Esophagus squamous epithelium (tissue), 5 donors: ENCODE measurements at regions not wholly inside any gene's neighbourhood (a gene's known extent, or its start where the extent isn't known, plus 50 kb on each side); places are given as distances from the start of the nearest gene placed in this dataset.

Experiments used
- DNase-seq: peaks from one replicate; lab custom pipeline; 2025; lab: John Stamatoyannopoulos, UW
- H3K27ac ChIP-seq, 4 donors: fragments of 200-600 bp; sonication (generic); one replicate each; pipeline ENCODE4 v1.5.1; 2016 to 2019; ENCODE audit warnings: mild to moderate bottlenecking in 1 of 4
- H3K27me3 ChIP-seq, 4 donors: fragments of 200-600 bp; sonication (generic); 1 replicate in 3 of 4; 2 replicates in 1 of 4; pipeline versions ENCODE4 v1.5.1 to v1.6.0; 2017 to 2021; ENCODE audit warnings: antibody characterized with exemption in 1 of 4
- H3K36me3 ChIP-seq, 3 donors: fragments of 200-600 bp; sonication (generic); one replicate each; pipeline ENCODE4 v1.5.1; 2016 to 2019
- H3K4me1 ChIP-seq, 3 donors: fragments of 200-600 bp; sonication (generic); one replicate each; pipeline ENCODE4 v1.5.1; 2017 to 2019
- H3K4me3 ChIP-seq, 4 donors: fragments of 200-600 bp; sonication (generic); 1 replicate in 3 of 4; 2 replicates in 1 of 4; pipeline ENCODE4 v1.5.1; 2016 to 2019; ENCODE audit warnings: mild to moderate bottlenecking in 2 of 4, moderate library complexity in 1 of 4
- H3K9me3 ChIP-seq, 3 donors: fragments of 200-600 bp; sonication (generic); one replicate each; pipeline ENCODE4 v1.5.1; 2016 to 2019
- POLR2A ChIP-seq, 4 donors: fragments of 450-650 bp; IDR thresholded peaks; one replicate each; pipeline ENCODE4 v1.6.1; 2017; ENCODE audit warnings: antibody characterized with exemption in 4 of 4, mild to moderate bottlenecking in 4 of 4, moderate library complexity in 3 of 4
- WGBS, 2 donors: methylation state at CpG; one replicate each; pipeline ENCODE4 v1.1.5; 2018; 5-methylcytosine and 5-hydroxymethylcytosine counted together
- intact Hi-C: fragments of 100-400 bp; cut with DNase I; formaldehyde crosslinking; loops from one replicate; pipeline ENCODE4 v1.15.0; 2022
- TF ChIP-seq, protein P1 (sequence below), 6 experiments: fragments of 450-650 bp in 4 of 6; fragments of 200-600 bp in 2 of 6; sonication (generic) in 2 of 6; IDR thresholded peaks; one replicate each; pipeline ENCODE4 v1.5.1; 2016 to 2019; ENCODE audit warnings: antibody characterized with exemption in 6 of 6, mild to moderate bottlenecking in 4 of 6, moderate library complexity in 4 of 6
- donor health status: DM: yes; HTN: yes; CAD: no.

DNA sequence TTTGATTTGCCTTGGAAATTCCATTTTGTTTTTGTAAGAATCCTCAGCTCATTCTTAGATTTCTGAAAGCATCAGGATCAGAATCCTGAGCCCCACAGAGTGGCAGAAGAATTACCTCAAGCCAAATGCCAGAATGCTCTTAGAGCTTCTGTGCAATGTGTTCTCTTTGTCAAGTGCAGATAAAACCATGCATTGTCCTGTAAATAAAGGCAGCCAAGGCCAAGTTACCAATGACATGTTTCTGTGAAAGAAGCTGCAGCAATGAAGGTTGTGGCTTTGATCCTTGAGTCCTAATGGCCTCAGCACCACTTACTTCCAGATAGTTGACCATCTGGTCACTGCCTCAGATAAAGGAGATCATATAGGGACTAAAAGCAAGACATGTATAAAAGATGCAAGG lies 343.3 kb upstream of the AKR1E2 start:
- H3K27ac ChIP-seq: no peak overlapping the region
- H3K36me3 ChIP-seq: no peaks in the 10 kb centered on the region
- no peak for DNase-seq
- H3K9me3 ChIP-seq: no peaks in the 10 kb centered on the region
- no peaks in the 10 kb centered on the region for H3K27me3 ChIP-seq
- intact Hi-C loops: no loop called here
- H3K4me1 ChIP-seq: no peaks in the 10 kb centered on the region
- TF ChIP-seq, protein P1, sequence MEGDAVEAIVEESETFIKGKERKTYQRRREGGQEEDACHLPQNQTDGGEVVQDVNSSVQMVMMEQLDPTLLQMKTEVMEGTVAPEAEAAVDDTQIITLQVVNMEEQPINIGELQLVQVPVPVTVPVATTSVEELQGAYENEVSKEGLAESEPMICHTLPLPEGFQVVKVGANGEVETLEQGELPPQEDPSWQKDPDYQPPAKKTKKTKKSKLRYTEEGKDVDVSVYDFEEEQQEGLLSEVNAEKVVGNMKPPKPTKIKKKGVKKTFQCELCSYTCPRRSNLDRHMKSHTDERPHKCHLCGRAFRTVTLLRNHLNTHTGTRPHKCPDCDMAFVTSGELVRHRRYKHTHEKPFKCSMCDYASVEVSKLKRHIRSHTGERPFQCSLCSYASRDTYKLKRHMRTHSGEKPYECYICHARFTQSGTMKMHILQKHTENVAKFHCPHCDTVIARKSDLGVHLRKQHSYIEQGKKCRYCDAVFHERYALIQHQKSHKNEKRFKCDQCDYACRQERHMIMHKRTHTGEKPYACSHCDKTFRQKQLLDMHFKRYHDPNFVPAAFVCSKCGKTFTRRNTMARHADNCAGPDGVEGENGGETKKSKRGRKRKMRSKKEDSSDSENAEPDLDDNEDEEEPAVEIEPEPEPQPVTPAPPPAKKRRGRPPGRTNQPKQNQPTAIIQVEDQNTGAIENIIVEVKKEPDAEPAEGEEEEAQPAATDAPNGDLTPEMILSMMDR (IDR thresholded peaks at IDR 0.05): no peak
- no peak overlapping the region for H3K4me3 ChIP-seq

DNA sequence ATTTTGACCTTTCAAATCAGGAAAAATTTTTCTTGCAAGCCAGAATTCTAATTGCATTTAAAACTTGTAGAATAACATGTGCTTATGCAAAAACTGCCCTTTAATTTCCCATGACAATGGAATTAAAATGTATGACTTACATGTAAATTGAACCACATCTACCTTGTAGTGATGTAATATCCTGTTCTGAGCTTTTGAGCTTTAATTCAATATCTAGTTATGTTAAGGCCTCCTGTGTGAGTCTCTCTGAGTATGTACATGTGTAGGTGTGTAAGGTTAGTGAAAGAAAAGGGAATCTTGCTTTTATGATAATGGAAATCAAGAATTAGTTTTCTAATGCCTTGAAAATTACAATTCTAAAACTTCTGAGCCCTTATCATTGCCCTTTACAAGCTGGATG lies 344.8 kb upstream of the AKR1E2 start:
- TF ChIP-seq POLR2A (IDR thresholded peaks at IDR 0.05): no peak
- TF ChIP-seq, protein P1 (IDR thresholded peaks at IDR 0.05): no peak
- DNase-seq: no peak

DNA sequence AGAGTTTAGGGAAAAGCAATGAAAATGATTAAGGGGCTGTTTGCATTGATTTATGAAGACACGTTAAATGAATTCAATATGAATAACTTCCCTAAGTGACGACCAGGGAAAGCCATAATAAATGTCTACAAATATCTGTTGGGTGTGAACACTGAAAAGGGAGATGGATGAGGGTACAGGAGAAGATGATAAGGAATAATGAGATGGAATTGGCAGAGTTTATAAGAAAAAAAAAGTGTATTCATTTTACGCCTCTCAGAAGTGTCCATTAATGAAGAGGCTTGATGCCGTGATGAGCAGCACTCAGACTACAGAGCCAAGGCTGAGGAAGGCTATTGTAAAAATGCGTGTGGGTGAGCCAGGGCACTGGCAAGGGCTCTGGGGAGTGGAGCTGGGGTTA lies 346.7 kb upstream of the AKR1E2 start:
- H3K9me3 ChIP-seq: no peaks in the 10 kb centered on the region
- intact Hi-C loops: no loop called here
- 82 to 87% methylated on average over 5 of the region's 5 CpGs for WGBS, 2 donors
- H3K4me1 ChIP-seq: no peaks in the 10 kb centered on the region
- no peaks in the 10 kb centered on the region for H3K27me3 ChIP-seq
- H3K36me3 ChIP-seq: no peaks in the 10 kb centered on the region
- H3K4me3 ChIP-seq: no peak overlapping the region
- TF ChIP-seq, protein P1 (IDR thresholded peaks at IDR 0.05): no peak
- no peak for TF ChIP-seq POLR2A (IDR thresholded peaks at IDR 0.05)
- DNase-seq: no peak
- no peak overlapping the region for H3K27ac ChIP-seq

More for the DNA sequence above, 344.8 kb upstream of the AKR1E2 start:
- intact Hi-C loops: no loop called here
- H3K27ac ChIP-seq: no peak overlapping the region
- no peaks in the 10 kb centered on the region for H3K9me3 ChIP-seq
- H3K36me3 ChIP-seq: no peaks in the 10 kb centered on the region
- H3K27me3 ChIP-seq: no peaks in the 10 kb centered on the region
- no peak overlapping the region for H3K4me3 ChIP-seq
- H3K4me1 ChIP-seq: no peaks in the 10 kb centered on the region

DNA sequence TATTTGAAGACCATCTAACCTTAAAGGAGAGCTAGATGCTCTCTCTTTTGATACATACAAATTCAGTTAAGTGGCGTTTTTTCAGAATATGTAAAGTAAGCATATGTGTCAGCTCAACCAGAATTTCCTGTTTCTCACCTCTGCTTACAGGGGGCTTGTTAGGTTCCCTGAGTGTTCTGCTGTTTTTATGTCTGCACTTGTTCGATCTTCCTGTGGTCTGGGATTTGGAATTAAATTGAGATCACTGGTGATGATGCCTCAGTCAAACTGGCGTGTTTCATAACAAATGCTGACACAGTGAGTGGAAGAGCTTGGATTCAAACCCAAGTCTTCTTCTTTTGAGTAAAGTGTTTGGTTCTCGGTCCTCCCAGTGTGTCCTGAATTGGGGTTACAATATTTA lies 348.3 kb upstream of the AKR1E2 start:
- intact Hi-C loops: no loop called here

DNA sequence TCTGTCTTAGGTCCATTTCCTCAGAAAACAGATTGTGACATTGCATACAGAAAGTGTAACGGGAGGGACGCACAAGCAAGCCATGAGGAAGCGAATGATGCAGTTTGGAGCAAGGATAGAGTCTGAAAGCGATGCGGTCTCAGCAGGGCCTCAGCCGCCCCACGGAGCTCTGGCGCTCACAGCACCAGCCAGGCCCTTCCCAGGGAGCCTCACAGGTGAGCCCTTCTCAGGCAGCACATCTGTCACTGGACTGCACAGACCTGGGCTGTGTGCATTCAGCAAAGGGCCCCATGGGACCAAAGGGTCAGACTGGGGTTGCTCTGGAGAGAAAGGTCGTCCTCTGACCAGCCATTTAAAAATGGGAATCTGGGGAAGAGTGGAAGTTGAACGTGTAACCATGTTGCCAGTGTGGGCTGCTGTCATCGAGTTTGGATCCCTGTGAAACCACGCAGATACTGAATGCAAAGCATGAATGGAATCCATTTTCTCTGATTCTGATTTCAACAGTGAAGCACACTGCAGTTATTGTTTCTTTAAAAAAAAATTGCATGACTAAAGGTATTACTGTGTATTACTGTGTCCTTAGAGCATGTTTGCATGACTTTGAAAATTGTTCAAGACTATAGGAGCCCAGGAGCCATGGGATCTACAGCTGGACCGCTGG lies 350.0 kb upstream of the AKR1E2 start:
- H3K36me3 ChIP-seq: no peaks in the 10 kb centered on the region
- TF ChIP-seq, protein P1 (IDR thresholded peaks at IDR 0.05): no peak
- no peak for TF ChIP-seq POLR2A (IDR thresholded peaks at IDR 0.05)
- intact Hi-C loops: no loop called here
- WGBS, 2 donors: 86 to 90% methylated on average over 7 to 13 of the region's 13 CpGs
- H3K27me3 ChIP-seq: no peaks in the 10 kb centered on the region
- H3K4me3 ChIP-seq: no peak overlapping the region
- H3K27ac ChIP-seq: no peak overlapping the region
- DNase-seq: no peak
- no peaks in the 10 kb centered on the region for H3K4me1 ChIP-seq
- no peaks in the 10 kb centered on the region for H3K9me3 ChIP-seq

More for the DNA sequence above, 348.3 kb upstream of the AKR1E2 start:
- H3K9me3 ChIP-seq: no peaks in the 10 kb centered on the region
- H3K4me1 ChIP-seq: no peaks in the 10 kb centered on the region
- no peak overlapping the region for H3K4me3 ChIP-seq
- no peak for TF ChIP-seq POLR2A (IDR thresholded peaks at IDR 0.05)
- TF ChIP-seq, protein P1 (IDR thresholded peaks at IDR 0.05): no peak
- H3K36me3 ChIP-seq: no peaks in the 10 kb centered on the region
- DNase-seq: no peak
- H3K27ac ChIP-seq: no peak overlapping the region
- no peaks in the 10 kb centered on the region for H3K27me3 ChIP-seq
- 61% methylated on average over 4 of the region's 4 CpGs for WGBS, 2 donors
